Endothelial cell of umbilical vein (primary cell): ENCODE measurements at regions not wholly inside any gene's neighbourhood (a gene's known extent, or its start where the extent isn't known, plus 50 kb on each side); places are given as distances from the start of the nearest gene placed in this dataset.

Source experiments
- BruUV-seq: library from RNA; stranded (reverse); fragments of 400-500 nt; replicated peaks from 2 replicates; lab custom pipeline; 2021; lab: Mats Ljungman, UMichigan
- CTCF ChIA-PET: fragments of 300-600, 350-600 bp; sonication (Branson Sonifier 250); formaldehyde crosslinking; loops from one replicate; lab custom pipeline; 2021; ENCODE audit warnings: antibody characterized with exemption, inconsistent platforms; lab: Charles Lee
- POLR2A ChIA-PET: fragments of 300-600, 350-600 bp; sonication (Branson Sonifier 250); formaldehyde crosslinking; loops from one replicate; lab custom pipeline; 2021; ENCODE audit warnings: antibody characterized with exemption, inconsistent platforms; lab: Charles Lee
- DNase-seq: peaks from one replicate; pipeline ENCODE4 v3.0.0-alpha.2; 2011; ENCODE audit warnings: low read depth, low spot score
- FAIRE-seq: peaks from 2 replicates; lab custom pipeline; 2011; peaks lifted over from hg19 to GRCh38; lab: Jason Lieb, UNC
- H2AFZ ChIP-seq: 2 replicates; pipeline ENCODE4 v1.6.0; 2012; ENCODE audit warnings: low read depth, low read length, control low read depth, inconsistent platforms
- H3K27ac ChIP-seq: 2 replicates; pipeline ENCODE4 v1.5.1; 2011; ENCODE audit warnings: low read depth, mild to moderate bottlenecking, control low read depth, low read length, moderate library complexity; ENCODE audit not compliant: insufficient read depth
- H3K27me3 ChIP-seq, 2 experiments: 2 replicates each; pipeline versions ENCODE4 v1.6.0 to v1.6.1; 2011; ENCODE audit warnings: low read length in 2 of 2, mixed read lengths in 1 of 2; ENCODE audit not compliant: control insufficient read depth in 2 of 2, insufficient read depth in 2 of 2
- H3K36me3 ChIP-seq, 2 experiments: 2 replicates in 1 of 2; 3 replicates in 1 of 2; pipeline ENCODE4 v1.5.1; 2011; ENCODE audit warnings: low read length in 2 of 2, mild to moderate bottlenecking in 1 of 2, moderate library complexity in 1 of 2; ENCODE audit not compliant: control insufficient read depth in 2 of 2, insufficient read depth in 2 of 2; ENCODE audit errors: extremely low read depth in 1 of 2
- H3K4me1 ChIP-seq: 3 replicates; pipeline ENCODE4 v1.5.1; 2011; ENCODE audit warnings: mild to moderate bottlenecking, low read length; ENCODE audit not compliant: control insufficient read depth, insufficient read depth; ENCODE audit errors: extremely low read depth
- H3K4me2 ChIP-seq: 2 replicates; pipeline ENCODE4 v1.6.1; 2011; ENCODE audit warnings: low read length, control low read depth, mixed read lengths; ENCODE audit not compliant: insufficient read depth
- H3K4me3 ChIP-seq, 3 experiments: fragments of 200-600 bp in 1 of 3; sonication (generic), shearing (Covaris generic) in 1 of 3; replicated peaks in 1 of 3; 2 replicates each; pipeline ENCODE4 v1.5.1; 2011 to 2016; ENCODE audit warnings: control low read depth in 3 of 3, low read length in 3 of 3, mild to moderate bottlenecking in 2 of 3, inconsistent platforms in 1 of 3, low read depth in 1 of 3, moderate library complexity in 1 of 3; ENCODE audit not compliant: insufficient read depth in 1 of 3
- H3K79me2 ChIP-seq: 2 replicates; pipeline ENCODE4 v1.6.0; 2012; ENCODE audit warnings: low read length, inconsistent platforms; ENCODE audit not compliant: control insufficient read depth, insufficient read depth
- H3K9ac ChIP-seq: replicated peaks from 2 replicates; pipeline ENCODE3; 2011; ENCODE audit warnings: low read length, control low read depth; ENCODE audit not compliant: insufficient read depth; ENCODE audit errors: extremely low read depth
- H3K9me1 ChIP-seq: replicated peaks from 3 replicates; pipeline ENCODE4 v1.6.0; 2011; ENCODE audit warnings: mild to moderate bottlenecking, low read length; ENCODE audit not compliant: control insufficient read depth, insufficient read depth; ENCODE audit errors: extremely low read depth
- H3K9me3 ChIP-seq: replicated peaks from 2 replicates; pipeline ENCODE4 v1.5.1; 2012; ENCODE audit warnings: low read length, inconsistent platforms; ENCODE audit not compliant: control insufficient read depth, insufficient read depth
- H4K20me1 ChIP-seq: replicated peaks from 2 replicates; pipeline ENCODE3; 2011; ENCODE audit warnings: mild to moderate bottlenecking, low read length; ENCODE audit not compliant: control insufficient read depth, insufficient read depth; ENCODE audit errors: extremely low read depth
- CTCF ChIP-seq, 2 donors: IDR thresholded peaks; 1 replicate in 1 of 2; 2 replicates in 1 of 2; pipeline ENCODE4 v1.5.1; 2011; ENCODE audit warnings: low read length in 2 of 2, mild to moderate bottlenecking in 2 of 2, moderate library complexity in 2 of 2, control low read depth in 1 of 2, inconsistent platforms in 1 of 2, low read depth in 1 of 2; ENCODE audit not compliant: insufficient read depth in 1 of 2; ENCODE audit errors: extremely low read depth in 1 of 2
- EZH2 ChIP-seq: IDR thresholded peaks from 2 replicates; pipeline ENCODE4 v1.6.1; 2012; ENCODE audit warnings: borderline replicate concordance, low read depth, mild to moderate bottlenecking, moderate library complexity, low read length, inconsistent platforms; ENCODE audit not compliant: severe bottlenecking
- FOS ChIP-seq: IDR thresholded peaks from 2 replicates; pipeline ENCODE4 v1.6.1; 2011; ENCODE audit warnings: mild to moderate bottlenecking, low read length, moderate library complexity, borderline replicate concordance; ENCODE audit not compliant: insufficient read depth
- GATA2 ChIP-seq: IDR thresholded peaks from 2 replicates; pipeline ENCODE4 v1.7.0; 2011; ENCODE audit warnings: low read depth, mild to moderate bottlenecking, moderate library complexity, mixed read lengths, low read length; ENCODE audit not compliant: insufficient read length, insufficient read depth
- JUN ChIP-seq: IDR thresholded peaks from 2 replicates; pipeline ENCODE4 v1.6.1; 2011; ENCODE audit warnings: borderline replicate concordance, low read depth; ENCODE audit not compliant: insufficient read length, insufficient read depth
- MYC ChIP-seq: IDR thresholded peaks from one replicate; pipeline ENCODE4 v1.6.1; 2011; ENCODE audit warnings: mild to moderate bottlenecking, low read depth, low read length
- POLR2A ChIP-seq: IDR thresholded peaks from 2 replicates; pipeline ENCODE4 v1.6.1; 2012; ENCODE audit warnings: low read depth, mild to moderate bottlenecking, control low read depth, low read length
- POLR2AphosphoS5 ChIP-seq: IDR thresholded peaks from 2 replicates; pipeline ENCODE4 v1.6.1; 2012; ENCODE audit warnings: low read depth, mild to moderate bottlenecking, control low read depth, low read length, moderate library complexity; ENCODE audit not compliant: insufficient read depth
- dilution Hi-C: fragments of 300-500 bp; cut with MboI; formaldehyde crosslinking; loops from one replicate; pipeline ENCODE4 v1.15.0; 2019; ENCODE audit warnings: low sequenced_read_pairs; ENCODE audit not compliant: extremely low pct_ligation_motif_present
- intact Hi-C: fragments of 100-400 bp; cut with micrococcal nuclease; formaldehyde crosslinking; loops from one replicate; pipeline ENCODE4 v1.10.0; 2022
- TF ChIP-seq, protein P1 (sequence below): IDR thresholded peaks from 2 replicates; pipeline ENCODE4 v1.6.1; 2011; ENCODE audit not compliant: insufficient read depth, insufficient read length

- no peak for TF ChIP-seq FOS
- no peak for TF ChIP-seq POLR2A
- no peak for TF ChIP-seq EZH2
- TF ChIP-seq CTCF (IDR thresholded peaks at IDR 0.05; ENCODE audit: extremely low read depth in 1 of 2, insufficient read depth in 1 of 2, low read depth in 1 of 2, low read length in 2 of 2), result no peak
- TF ChIP-seq, protein P1, sequence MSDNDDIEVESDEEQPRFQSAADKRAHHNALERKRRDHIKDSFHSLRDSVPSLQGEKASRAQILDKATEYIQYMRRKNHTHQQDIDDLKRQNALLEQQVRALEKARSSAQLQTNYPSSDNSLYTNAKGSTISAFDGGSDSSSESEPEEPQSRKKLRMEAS, result no peak
- TF ChIP-seq MYC, result no peak
- no peak for TF ChIP-seq JUN
- no peak for TF ChIP-seq POLR2AphosphoS5
- TF ChIP-seq GATA2, result no peak
- Histone ChIP-seq H3K4me3 (no peak overlapping the region), H3K36me3 (no peaks in the 10 kb centered on the region), H4K20me1 (no peaks in the 10 kb centered on the region), H2AFZ (no peak overlapping the region), H3K27me3 (no peaks in the 10 kb centered on the region), H3K9ac (no peak overlapping the region), H3K79me2 (no peaks in the 10 kb centered on the region), H3K9me3 (no peaks in the 10 kb centered on the region), H3K27ac (no peak overlapping the region), H3K4me2 (no peak overlapping the region), H3K4me1 (no peaks in the 10 kb centered on the region), H3K9me1 (no peaks in the 10 kb centered on the region)
- no peak for DNase-seq
- intact Hi-C loops, result no loop called here
- dilution Hi-C loops, result no loop called here
- POLR2A ChIA-PET, result no interaction called here
- no TSS peak for BruUV-seq
- FAIRE-seq, result no peak
- CTCF ChIA-PET, result no interaction called here
Measured at GRCh38 chr4:34293459-34293858, 1950.9 kb downstream of the ARAP2 start.
